ENCODE measurements at regions not wholly inside any gene's neighbourhood (a gene's known extent, or its start where the extent isn't known, plus 50 kb on each side); places are given as distances from the start of the nearest gene placed in this dataset.
"Not testable (repeated sequence)": the region's sequence is repeated elsewhere in the genome, so short reads cannot be mapped to it uniquely, and the experiment has no call there.

DNA sequence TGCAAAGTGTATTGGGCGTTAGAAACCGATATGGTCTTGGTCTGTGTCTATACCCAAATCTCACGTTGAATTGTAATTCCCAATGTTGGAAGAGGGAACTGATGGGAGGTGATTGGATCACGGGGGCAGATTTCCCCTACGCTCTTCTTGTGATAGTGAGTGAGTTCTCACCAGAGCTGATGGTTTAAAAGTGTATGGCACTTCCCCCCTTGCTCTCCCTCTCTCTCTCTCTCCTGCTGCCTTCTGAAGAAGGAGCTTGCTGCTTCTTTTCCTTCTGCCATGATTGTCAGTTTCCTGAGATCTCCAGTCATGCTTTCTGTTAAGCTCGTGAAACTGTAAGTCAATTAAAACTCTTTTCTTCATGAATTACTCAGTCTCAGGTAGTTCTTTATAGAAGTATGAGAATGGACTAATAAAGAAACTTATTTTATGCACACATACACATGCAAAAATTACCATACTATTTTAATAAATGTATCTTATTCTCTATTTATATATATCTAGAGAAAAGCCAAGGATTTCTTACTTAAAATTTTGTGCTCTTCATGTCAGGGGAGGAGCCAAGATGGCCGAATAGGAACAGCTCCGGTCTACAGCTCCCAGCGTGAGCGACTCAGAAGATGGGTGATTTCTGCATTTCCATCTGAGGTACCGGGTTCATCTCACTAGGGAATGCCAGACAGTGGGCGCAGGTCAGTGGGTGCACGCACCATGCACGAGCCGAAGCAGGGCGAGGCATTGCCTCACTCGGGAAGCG lies 1891.0 kb upstream of the FLRT2 start:
- no peaks in the 10 kb centered on the region for H3K36me3 ChIP-seq
- no peaks in the 10 kb centered on the region for H3K4me1 ChIP-seq (ENCODE audit: control insufficient read depth in 1 of 2, insufficient read depth in 1 of 2, low read depth in 1 of 2, low read length in 1 of 2)
- H3K9me3 ChIP-seq: no peaks in the 10 kb centered on the region
- no peak overlapping the region for H3K4me3 ChIP-seq (ENCODE audit: low read depth in 1 of 2, low read length in 1 of 2)
- H3K27me3 ChIP-seq: no peaks in the 10 kb centered on the region
- TF ChIP-seq, protein P1, sequence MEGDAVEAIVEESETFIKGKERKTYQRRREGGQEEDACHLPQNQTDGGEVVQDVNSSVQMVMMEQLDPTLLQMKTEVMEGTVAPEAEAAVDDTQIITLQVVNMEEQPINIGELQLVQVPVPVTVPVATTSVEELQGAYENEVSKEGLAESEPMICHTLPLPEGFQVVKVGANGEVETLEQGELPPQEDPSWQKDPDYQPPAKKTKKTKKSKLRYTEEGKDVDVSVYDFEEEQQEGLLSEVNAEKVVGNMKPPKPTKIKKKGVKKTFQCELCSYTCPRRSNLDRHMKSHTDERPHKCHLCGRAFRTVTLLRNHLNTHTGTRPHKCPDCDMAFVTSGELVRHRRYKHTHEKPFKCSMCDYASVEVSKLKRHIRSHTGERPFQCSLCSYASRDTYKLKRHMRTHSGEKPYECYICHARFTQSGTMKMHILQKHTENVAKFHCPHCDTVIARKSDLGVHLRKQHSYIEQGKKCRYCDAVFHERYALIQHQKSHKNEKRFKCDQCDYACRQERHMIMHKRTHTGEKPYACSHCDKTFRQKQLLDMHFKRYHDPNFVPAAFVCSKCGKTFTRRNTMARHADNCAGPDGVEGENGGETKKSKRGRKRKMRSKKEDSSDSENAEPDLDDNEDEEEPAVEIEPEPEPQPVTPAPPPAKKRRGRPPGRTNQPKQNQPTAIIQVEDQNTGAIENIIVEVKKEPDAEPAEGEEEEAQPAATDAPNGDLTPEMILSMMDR (IDR thresholded peaks at IDR 0.05): no peak
- no peak overlapping the region for H3K27ac ChIP-seq

DNA sequence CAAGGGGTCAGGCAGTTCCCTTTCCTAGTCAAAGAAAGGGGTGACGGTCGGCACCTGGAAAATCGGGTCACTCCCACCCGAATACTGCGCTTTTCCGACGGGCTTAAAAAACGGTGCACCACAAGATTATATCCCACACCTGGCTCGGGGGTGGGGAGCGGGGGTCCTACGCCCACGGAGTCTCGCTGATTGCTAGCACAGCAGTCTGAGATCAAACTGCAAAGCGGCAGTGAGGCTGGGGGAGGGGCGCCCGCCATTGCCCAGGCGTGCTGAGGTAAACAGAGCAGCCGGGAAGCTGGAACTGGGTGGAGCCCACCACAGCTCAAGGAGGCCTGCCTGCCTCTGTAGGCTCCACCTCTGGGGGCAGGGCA lies 1890.5 kb upstream of the FLRT2 start:
- H3K4me3 ChIP-seq (ENCODE audit: low read depth in 1 of 2, low read length in 1 of 2); H3K27me3 ChIP-seq; H3K4me1 ChIP-seq (ENCODE audit: control insufficient read depth in 1 of 2, insufficient read depth in 1 of 2, low read depth in 1 of 2, low read length in 1 of 2); H3K36me3 ChIP-seq; H3K9me3 ChIP-seq; H3K27ac ChIP-seq: not testable (repeated sequence)

DNA sequence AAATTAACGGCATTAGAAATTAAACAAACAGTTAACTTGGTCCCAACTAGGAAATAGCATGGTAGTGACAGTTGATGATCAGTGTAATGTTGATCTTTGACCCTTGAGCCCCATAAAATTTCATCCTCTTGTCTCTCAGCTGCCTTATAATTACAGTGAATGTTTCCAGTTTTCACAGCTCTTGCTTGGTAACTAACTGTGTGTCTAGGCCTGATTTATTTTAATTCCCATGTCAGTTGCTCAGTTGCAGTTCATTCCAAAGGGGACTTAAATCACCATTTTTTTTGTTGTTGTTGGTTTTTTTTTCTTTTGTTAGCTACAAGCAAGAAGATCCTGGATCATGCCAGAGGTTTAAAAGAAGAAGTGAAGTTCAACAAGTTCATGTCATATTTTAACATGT lies 1883.7 kb upstream of the FLRT2 start:
- no peaks in the 10 kb centered on the region for H3K36me3 ChIP-seq
- no peaks in the 10 kb centered on the region for H3K27me3 ChIP-seq
- TF ChIP-seq, protein P1 (IDR thresholded peaks at IDR 0.05): no peak
- H3K9me3 ChIP-seq: no peaks in the 10 kb centered on the region
- no peak overlapping the region for H3K27ac ChIP-seq
- H3K4me3 ChIP-seq (ENCODE audit: low read depth in 1 of 2, low read length in 1 of 2): no peak overlapping the region
- no peaks in the 10 kb centered on the region for H3K4me1 ChIP-seq (ENCODE audit: control insufficient read depth in 1 of 2, insufficient read depth in 1 of 2, low read depth in 1 of 2, low read length in 1 of 2)

DNA sequence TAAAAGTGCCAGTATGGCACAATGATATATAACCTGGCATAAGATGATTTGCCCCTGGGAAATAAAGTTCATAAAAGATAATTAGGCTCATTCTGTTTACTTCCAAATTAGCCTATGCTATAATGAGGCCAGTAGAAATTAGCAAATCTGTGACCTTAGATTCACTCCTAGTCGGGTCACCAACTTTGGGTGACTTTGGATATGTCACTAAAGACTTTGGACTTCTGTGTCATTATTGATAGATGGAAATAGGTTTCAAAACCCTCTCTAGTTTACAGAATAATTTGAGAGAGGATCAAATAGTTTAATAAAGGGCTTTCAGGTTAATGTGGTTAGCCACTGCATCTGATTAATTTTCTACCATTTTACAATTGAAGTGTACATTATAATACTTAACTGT lies 1869.3 kb upstream of the FLRT2 start:
- TF ChIP-seq, protein P1 (IDR thresholded peaks at IDR 0.05): no peak

DNA sequence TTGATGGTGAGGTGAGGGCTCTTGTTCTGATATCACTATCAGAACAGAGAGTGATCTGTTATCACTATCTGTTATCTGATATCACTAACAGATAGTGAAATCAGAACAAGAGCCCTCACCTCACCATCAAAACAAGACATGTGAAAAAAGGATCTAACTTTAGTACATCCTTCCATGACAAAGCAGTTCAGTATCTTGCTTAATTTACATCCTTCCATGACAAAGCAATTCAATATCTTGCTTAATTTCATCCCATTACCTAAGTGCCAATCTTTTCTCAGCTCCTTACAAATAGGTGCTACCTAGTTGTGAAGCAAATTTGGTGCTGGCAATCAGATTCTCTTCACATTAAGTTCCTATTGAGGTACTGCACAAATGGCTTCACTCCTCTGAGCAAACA lies 1865.6 kb upstream of the FLRT2 start:
- H3K27ac ChIP-seq: no peak overlapping the region
- H3K9me3 ChIP-seq: no peaks in the 10 kb centered on the region
- H3K4me3 ChIP-seq (ENCODE audit: low read depth in 1 of 2, low read length in 1 of 2): no peak overlapping the region
- H3K36me3 ChIP-seq: no peaks in the 10 kb centered on the region
- TF ChIP-seq, protein P1 (IDR thresholded peaks at IDR 0.05): no peak
- no peaks in the 10 kb centered on the region for H3K4me1 ChIP-seq (ENCODE audit: control insufficient read depth in 1 of 2, insufficient read depth in 1 of 2, low read depth in 1 of 2, low read length in 1 of 2)
- H3K27me3 ChIP-seq: no peaks in the 10 kb centered on the region

More for the DNA sequence above, 1869.3 kb upstream of the FLRT2 start:
- Histone ChIP-seq H3K9me3 (no peaks in the 10 kb centered on the region), H3K4me1 (ENCODE audit: control insufficient read depth in 1 of 2, insufficient read depth in 1 of 2, low read depth in 1 of 2, low read length in 1 of 2) (no peaks in the 10 kb centered on the region), H3K27me3 (no peaks in the 10 kb centered on the region), H3K36me3 (no peaks in the 10 kb centered on the region), H3K27ac (no peak overlapping the region), H3K4me3 (ENCODE audit: low read depth in 1 of 2, low read length in 1 of 2) (no peak overlapping the region)

DNA sequence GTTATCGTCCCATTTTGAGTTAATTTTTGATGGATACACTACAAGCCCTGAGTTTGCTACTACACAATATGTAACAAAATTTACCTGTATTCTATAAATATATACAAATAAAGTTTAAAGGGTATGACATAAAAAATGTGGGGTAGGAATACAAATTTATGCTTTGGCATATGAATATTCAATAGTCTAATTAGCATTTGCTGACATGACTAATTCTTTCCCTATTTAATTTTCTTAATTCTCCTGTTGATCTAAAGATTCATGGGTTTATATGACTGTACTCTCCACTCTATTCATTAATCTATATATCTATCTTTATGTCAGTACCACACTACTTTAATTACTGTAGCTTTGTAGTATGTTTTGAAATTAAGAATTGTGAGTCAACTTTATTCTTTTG lies 1840.7 kb upstream of the FLRT2 start:
- no peak overlapping the region for H3K4me3 ChIP-seq (ENCODE audit: low read depth in 1 of 2, low read length in 1 of 2)
- no peak overlapping the region for H3K27ac ChIP-seq
- TF ChIP-seq, protein P1 (IDR thresholded peaks at IDR 0.05): no peak

More for the DNA sequence above, 1840.7 kb upstream of the FLRT2 start:
- H3K9me3 ChIP-seq: no peaks in the 10 kb centered on the region
- H3K27me3 ChIP-seq: no peaks in the 10 kb centered on the region
- no peaks in the 10 kb centered on the region for H3K36me3 ChIP-seq
- no peaks in the 10 kb centered on the region for H3K4me1 ChIP-seq (ENCODE audit: control insufficient read depth in 1 of 2, insufficient read depth in 1 of 2, low read depth in 1 of 2, low read length in 1 of 2)
